B cell (primary cell): ENCODE measurements at regions not wholly inside any gene's neighbourhood (a gene's known extent, or its start where the extent isn't known, plus 50 kb on each side); places are given as distances from the start of the nearest gene placed in this dataset.

Source experiments
- ATAC-seq: fragments of 200-7000 bp; cut with Tn5 transposase; one replicate; pipeline ENCODE4 v1.10.0; 2021; ENCODE audit warnings: low read depth, mild to moderate bottlenecking, moderate number of reproducible peaks, moderate library complexity
- CTCF ChIA-PET: fragments of 350-600 bp; sonication (Branson Sonifier 250); formaldehyde crosslinking; loops from one replicate; lab custom pipeline; 2021; ENCODE audit warnings: antibody characterized with exemption, inconsistent platforms; lab: Charles Lee
- POLR2A ChIA-PET: fragments of 350-600 bp; sonication (Branson Sonifier 250); formaldehyde crosslinking; loops from one replicate; lab custom pipeline; 2021; ENCODE audit warnings: antibody characterized with exemption; lab: Charles Lee
- DNase-seq: peaks from one replicate; pipeline ENCODE4 v3.0.0; 2013
- H2AFZ ChIP-seq: 2 replicates; pipeline ENCODE4 v1.6.1; 2012; ENCODE audit warnings: mild to moderate bottlenecking, low read depth, low read length; ENCODE audit not compliant: insufficient read depth, poor library complexity, severe bottlenecking
- H3K27ac ChIP-seq, 2 donors: 1 replicate in 1 of 2; 2 replicates in 1 of 2; pipeline ENCODE4 v1.5.1; 2012 to 2013; ENCODE audit warnings: low read length in 2 of 2, mild to moderate bottlenecking in 2 of 2, moderate library complexity in 1 of 2
- H3K27me3 ChIP-seq, 4 experiments: fragments of 200-600 bp in 1 of 4; sonication (generic) in 1 of 4; replicated peaks in 1 of 4; 1 replicate in 2 of 4; 2 replicates in 2 of 4; pipeline versions ENCODE4 v1.6.1 to v1.7.0; 2013 to 2016; ENCODE audit warnings: low read length in 3 of 4, mild to moderate bottlenecking in 2 of 4, mixed read lengths in 1 of 4, moderate library complexity in 1 of 4; ENCODE audit not compliant: insufficient read depth in 4 of 4, control insufficient read depth in 3 of 4; ENCODE audit errors: control extremely low read depth in 1 of 4
- H3K36me3 ChIP-seq, 2 experiments: replicated peaks in 1 of 2; 1 replicate in 1 of 2; 2 replicates in 1 of 2; pipeline versions ENCODE4 v1.6.1 to v1.7.1; 2013; ENCODE audit warnings: low read length in 1 of 2; ENCODE audit not compliant: insufficient read depth in 2 of 2, control insufficient read depth in 1 of 2; ENCODE audit errors: control extremely low read depth in 1 of 2, extremely low read depth in 1 of 2
- H3K4me1 ChIP-seq, 2 donors: fragments of 200-600 bp in 1 of 2; sonication (generic) in 1 of 2; 1 replicate in 1 of 2; 2 replicates in 1 of 2; pipeline versions ENCODE4 v1.5.1 to v1.6.1; 2013 to 2017; ENCODE audit warnings: low read length in 2 of 2; ENCODE audit not compliant: control insufficient read depth in 2 of 2, insufficient read depth in 2 of 2
- H3K4me2 ChIP-seq: replicated peaks from 2 replicates; pipeline ENCODE3; 2012; ENCODE audit warnings: mild to moderate bottlenecking, low read depth, low read length; ENCODE audit not compliant: poor library complexity, severe bottlenecking
- H3K4me3 ChIP-seq, 5 experiments: fragments of 200-600 bp in 1 of 5; sonication (generic) in 1 of 5; 1 replicate in 3 of 5; 2 replicates in 2 of 5; pipeline versions ENCODE4 v1.5.1 to v1.7.0; 2011 to 2016; ENCODE audit warnings: low read length in 4 of 5, mild to moderate bottlenecking in 4 of 5, low read depth in 2 of 5, control low read depth in 1 of 5, moderate library complexity in 1 of 5; ENCODE audit not compliant: insufficient read depth in 1 of 5; ENCODE audit errors: control extremely low read depth in 1 of 5, extremely low read depth in 1 of 5
- H3K79me2 ChIP-seq: fragments of 200-600 bp; sonication (generic); one replicate; pipeline ENCODE4 v1.6.0; 2016; ENCODE audit warnings: low read length; ENCODE audit not compliant: control insufficient read depth, insufficient read depth
- H3K9ac ChIP-seq: fragments of 200-600 bp; sonication (generic); 2 replicates; pipeline ENCODE4 v1.6.1; 2017; ENCODE audit warnings: mild to moderate bottlenecking, low read length, moderate library complexity
- H3K9me3 ChIP-seq, 3 donors: one replicate each; pipeline versions ENCODE4 v1.6.1 to v1.7.1; 2013; ENCODE audit warnings: low read length in 2 of 3; ENCODE audit not compliant: control insufficient read depth in 2 of 3, insufficient read depth in 1 of 3; ENCODE audit errors: control extremely low read depth in 1 of 3
- H4K20me1 ChIP-seq: 2 replicates; pipeline ENCODE4 v1.6.0; 2012; ENCODE audit warnings: mild to moderate bottlenecking, low read length; ENCODE audit not compliant: insufficient read depth, control insufficient read depth, poor library complexity, severe bottlenecking
- H3K27ac Mint-ChIP-seq: one replicate; pipeline ENCODE4 v1.8.0; 2021; ENCODE audit warnings: mixed read lengths
- H3K27me3 Mint-ChIP-seq: one replicate; pipeline ENCODE4 v1.8.0; 2021; ENCODE audit warnings: mixed read lengths
- H3K4me1 Mint-ChIP-seq: one replicate; pipeline ENCODE4 v1.8.0; 2021; ENCODE audit warnings: mixed read lengths
- H3K4me3 Mint-ChIP-seq: one replicate; pipeline ENCODE4 v1.8.0; 2021; ENCODE audit warnings: mixed read lengths
- H3K9me3 Mint-ChIP-seq: one replicate; pipeline ENCODE4 v1.8.0; 2022; ENCODE audit warnings: mixed read lengths; ENCODE audit not compliant: insufficient read depth
- CTCF ChIP-seq: fragments of 200-600 bp; IDR thresholded peaks from one replicate; pipeline ENCODE4 v1.8.0; 2022; ENCODE audit warnings: antibody characterized with exemption, mild to moderate bottlenecking
- EZH2 ChIP-seq: IDR thresholded peaks from 2 replicates; pipeline ENCODE4 v1.6.1; 2012; ENCODE audit warnings: borderline replicate concordance, low read depth, mild to moderate bottlenecking, moderate library complexity, low read length; ENCODE audit not compliant: insufficient read depth, poor library complexity, severe bottlenecking
- WGBS: methylation state at CpG from one replicate; pipeline ENCODE4 v1.1.5; 2013; ENCODE audit warnings: missing lambda C conversion rate; ENCODE audit not compliant: insufficient coverage; 5-methylcytosine and 5-hydroxymethylcytosine counted together
- intact Hi-C: fragments of 100-400 bp; cut with micrococcal nuclease; formaldehyde crosslinking; loops from one replicate; pipeline ENCODE4 v1.10.0; 2022

- Histone ChIP-seq H3K4me3 (no peak overlapping the region), H4K20me1 (no peaks in the 10 kb centered on the region), H3K27ac (no peak overlapping the region), H3K9ac (no peak overlapping the region), H3K36me3 (no peaks in the 10 kb centered on the region), H3K4me1 (no peaks in the 10 kb centered on the region), H3K79me2 (no peaks in the 10 kb centered on the region), H2AFZ (no peak overlapping the region), H3K4me2 (no peak overlapping the region), H3K27me3 (no peaks in the 10 kb centered on the region), H3K9me3 (peaks cover 0 to 4% (median 0%) of the 10 kb centered on the region in 3 donors)
- no peaks in the 10 kb centered on the region for H3K27me3 Mint-ChIP-seq
- no peaks in the 10 kb centered on the region for H3K4me1 Mint-ChIP-seq
- POLR2A ChIA-PET = no interaction called here
- CTCF ChIA-PET = no interaction called here
- H3K9me3 Mint-ChIP-seq = no peaks in the 10 kb centered on the region
- ATAC-seq = no peak
- no peak for DNase-seq
- TF ChIP-seq CTCF (no peak), EZH2 (no peak)
- H3K27ac Mint-ChIP-seq = no peak overlapping the region
- no peak overlapping the region for H3K4me3 Mint-ChIP-seq
- intact Hi-C loops = no loop called here
These were observed 451.3 kb upstream of the FAM98A start for GRCh38 chr2:34050413-34050812.

- no peaks in the 10 kb centered on the region for H3K27me3 Mint-ChIP-seq
- Histone ChIP-seq H4K20me1 (no peaks in the 10 kb centered on the region), H3K4me2 (no peak overlapping the region), H3K79me2 (no peaks in the 10 kb centered on the region), H3K27me3 (no peaks in the 10 kb centered on the region), H3K9me3 (peaks cover 0 to 3% (median 0%) of the 10 kb centered on the region in 3 donors), H3K4me3 (no peak overlapping the region), H3K36me3 (no peaks in the 10 kb centered on the region), H3K4me1 (no peaks in the 10 kb centered on the region), H3K27ac (no peak overlapping the region), H2AFZ (no peak overlapping the region), H3K9ac (no peak overlapping the region)
- CTCF ChIA-PET = no interaction called here
- ATAC-seq = no peak
- H3K9me3 Mint-ChIP-seq = no peaks in the 10 kb centered on the region
- POLR2A ChIA-PET = no interaction called here
- TF ChIP-seq CTCF = no peak
- no peak for TF ChIP-seq EZH2
- no peak overlapping the region for H3K4me3 Mint-ChIP-seq
- WGBS = no CpG with 5 or more reads among the region's 5 CpGs
- no peak overlapping the region for H3K27ac Mint-ChIP-seq
- intact Hi-C loops = no loop called here
- H3K4me1 Mint-ChIP-seq = no peaks in the 10 kb centered on the region
- DNase-seq = no peak
These were observed 446.1 kb upstream of the FAM98A start for GRCh38 chr2:34045101-34045655.
